H1 (cell line): ENCODE measurements at regions not wholly inside any gene's neighbourhood (a gene's known extent, or its start where the extent isn't known, plus 50 kb on each side); places are given as distances from the start of the nearest gene placed in this dataset.

ENCODE experiments used
- CTCF ChIA-PET: fragments of 300-600 bp; sonication (Branson Sonifier 250); formaldehyde crosslinking; loops from one replicate; lab custom pipeline; 2021; ENCODE audit not compliant: partially characterized antibody; lab: Charles Lee
- POLR2A ChIA-PET: fragments of 300-600 bp; sonication (Branson Sonifier 250); formaldehyde crosslinking; loops from one replicate; lab custom pipeline; 2021; ENCODE audit warnings: inconsistent platforms; ENCODE audit not compliant: partially characterized antibody; lab: Charles Lee
- DNase-seq, 2 experiments: peaks; one replicate each; pipeline versions ENCODE4 v3.0.0 to v3.0.0-alpha.2; 2010 to 2022; ENCODE audit warnings: low spot score in 2 of 2, low read depth in 1 of 2, mixed read lengths in 1 of 2
- FAIRE-seq: peaks from 2 replicates; lab custom pipeline; 2011; peaks lifted over from hg19 to GRCh38; lab: Jason Lieb, UNC
- H2AFZ ChIP-seq: 2 replicates; pipeline ENCODE4 v1.8.1; 2012; ENCODE audit warnings: low read length, inconsistent platforms
- H2AK5ac ChIP-seq: 2 replicates; pipeline ENCODE4 v1.6.1; 2013; ENCODE audit warnings: low read depth, low read length
- H2BK120ac ChIP-seq: replicated peaks from 2 replicates; pipeline ENCODE3; 2013; ENCODE audit warnings: low read depth, low read length, inconsistent platforms
- H2BK12ac ChIP-seq: 2 replicates; pipeline ENCODE4 v1.6.1; 2013; ENCODE audit warnings: low read depth, low read length
- H2BK15ac ChIP-seq: 2 replicates; pipeline ENCODE4 v1.6.1; 2013; ENCODE audit warnings: low read length
- H2BK20ac ChIP-seq: 2 replicates; pipeline ENCODE4 v1.6.1; 2013; ENCODE audit warnings: low read length
- H2BK5ac ChIP-seq: 2 replicates; pipeline ENCODE4 v1.6.1; 2013; ENCODE audit warnings: low read depth, low read length
- H3K14ac ChIP-seq: 2 replicates; pipeline ENCODE4 v1.6.1; 2013; ENCODE audit warnings: inconsistent platforms; ENCODE audit not compliant: insufficient read length
- H3K18ac ChIP-seq: 2 replicates; pipeline ENCODE4 v1.6.1; 2013; ENCODE audit warnings: low read length; ENCODE audit errors: extremely low read depth
- H3K23ac ChIP-seq: 2 replicates; pipeline ENCODE4 v1.6.1; 2013; ENCODE audit warnings: inconsistent platforms; ENCODE audit not compliant: insufficient read length
- H3K23me2 ChIP-seq: 2 replicates; pipeline ENCODE4 v1.6.1; 2013; ENCODE audit warnings: low read depth, low read length
- H3K27ac ChIP-seq: 2 replicates; pipeline ENCODE4 v1.6.1; 2011; ENCODE audit warnings: low read depth, low read length, inconsistent platforms
- H3K27me3 ChIP-seq, 4 experiments: replicated peaks in 1 of 4; 1 replicate in 1 of 4; 2 replicates in 3 of 4; pipeline versions ENCODE4 v1.6.1 to v1.8.1; 2011 to 2013; ENCODE audit warnings: low read length in 3 of 4, mild to moderate bottlenecking in 3 of 4, inconsistent platforms in 2 of 4, mixed read lengths in 2 of 4, moderate library complexity in 1 of 4; ENCODE audit not compliant: control insufficient read depth in 3 of 4, insufficient read depth in 3 of 4; ENCODE audit errors: extremely low read depth in 1 of 4
- H3K36me3 ChIP-seq, 4 experiments: 2 replicates each; pipeline versions ENCODE4 v1.6.1 to v1.8.1; 2011 to 2013; ENCODE audit warnings: mild to moderate bottlenecking in 4 of 4, low read length in 3 of 4, moderate library complexity in 2 of 4, control low read depth in 1 of 4, inconsistent platforms in 1 of 4; ENCODE audit not compliant: insufficient read depth in 4 of 4, control insufficient read depth in 2 of 4
- H3K4ac ChIP-seq: replicated peaks from 2 replicates; pipeline ENCODE3; 2013; ENCODE audit warnings: low read length, low read depth, mixed read lengths, inconsistent platforms; ENCODE audit not compliant: insufficient read length
- H3K4me1 ChIP-seq, 4 experiments: replicated peaks in 1 of 4; 1 replicate in 1 of 4; 2 replicates in 3 of 4; pipeline versions ENCODE4 v1.6.1 to v1.8.1; 2011 to 2013; ENCODE audit warnings: low read length in 3 of 4, inconsistent platforms in 2 of 4, mixed read lengths in 1 of 4; ENCODE audit not compliant: insufficient read depth in 4 of 4, control insufficient read depth in 3 of 4
- H3K4me2 ChIP-seq, 2 experiments: 2 replicates each; pipeline versions ENCODE4 v1.6.1 to v1.8.1; 2011 to 2013; ENCODE audit warnings: low read depth in 2 of 2, low read length in 2 of 2, control low read depth in 1 of 2, inconsistent platforms in 1 of 2, mild to moderate bottlenecking in 1 of 2; ENCODE audit not compliant: insufficient read depth in 1 of 2
- H3K4me3 ChIP-seq, 4 experiments: fragments of 200-600, 300-600 bp in 1 of 4; sonication (generic), shearing (Covaris generic), sonication (Bioruptor Twin) in 1 of 4; 2 replicates each; pipeline versions ENCODE4 v1.5.1 to v1.8.1; 2011 to 2016; ENCODE audit warnings: low read length in 4 of 4, low read depth in 3 of 4, control low read depth in 2 of 4, inconsistent platforms in 2 of 4, mild to moderate bottlenecking in 2 of 4, mixed read lengths in 1 of 4, moderate library complexity in 1 of 4; ENCODE audit not compliant: insufficient read depth in 2 of 4; ENCODE audit errors: extremely low read depth in 1 of 4
- H3K56ac ChIP-seq: replicated peaks from 2 replicates; pipeline ENCODE3; 2013; ENCODE audit warnings: low read depth, mild to moderate bottlenecking, mixed read lengths, low read length, inconsistent platforms; ENCODE audit not compliant: insufficient read length
- H3K79me1 ChIP-seq: 2 replicates; pipeline ENCODE4 v1.6.1; 2013; ENCODE audit warnings: low read depth, low read length, control low read depth
- H3K79me2 ChIP-seq, 2 experiments: 2 replicates each; pipeline versions ENCODE4 v1.6.1 to v1.8.1; 2012 to 2013; ENCODE audit warnings: low read length in 2 of 2, mild to moderate bottlenecking in 2 of 2, inconsistent platforms in 1 of 2; ENCODE audit not compliant: insufficient read depth in 2 of 2, control insufficient read depth in 1 of 2
- H3K9ac ChIP-seq, 4 experiments: replicated peaks in 1 of 4; 1 replicate in 1 of 4; 2 replicates in 3 of 4; pipeline versions ENCODE4 v1.6.1 to v1.8.1; 2011 to 2013; ENCODE audit warnings: low read depth in 3 of 4, low read length in 3 of 4, control low read depth in 2 of 4, mild to moderate bottlenecking in 2 of 4, moderate library complexity in 2 of 4, inconsistent platforms in 1 of 4; ENCODE audit errors: extremely low read depth in 1 of 4
- H3K9me3 ChIP-seq, 2 experiments: 2 replicates each; pipeline versions ENCODE4 v1.6.1 to v1.8.1; 2012 to 2013; ENCODE audit warnings: mild to moderate bottlenecking in 2 of 2, moderate library complexity in 2 of 2, control low read depth in 1 of 2, inconsistent platforms in 1 of 2, low read depth in 1 of 2, low read length in 1 of 2, mixed read lengths in 1 of 2; ENCODE audit not compliant: insufficient read depth in 2 of 2
- H4K20me1 ChIP-seq, 2 experiments: replicated peaks in 1 of 2; 2 replicates each; pipeline versions ENCODE3 to v1.8.1; 2011 to 2013; ENCODE audit warnings: inconsistent platforms in 2 of 2, low read length in 2 of 2, mild to moderate bottlenecking in 1 of 2; ENCODE audit not compliant: insufficient read depth in 2 of 2, control insufficient read depth in 1 of 2
- H4K5ac ChIP-seq: 2 replicates; pipeline ENCODE4 v1.6.1; 2013; ENCODE audit warnings: low read length, low read depth, mixed read lengths, inconsistent platforms; ENCODE audit not compliant: insufficient read length
- H4K8ac ChIP-seq: 2 replicates; pipeline ENCODE4 v1.8.0; 2013; ENCODE audit warnings: mild to moderate bottlenecking, moderate library complexity, low read length, inconsistent platforms; ENCODE audit not compliant: insufficient read depth; ENCODE audit errors: extremely low read depth
- H4K91ac ChIP-seq: replicated peaks from 2 replicates; pipeline ENCODE3; 2013; ENCODE audit warnings: low read length, mixed read lengths, inconsistent platforms; ENCODE audit not compliant: insufficient read length
- ATF2 ChIP-seq: IDR thresholded peaks from 2 replicates; pipeline ENCODE4 v1.6.1; 2012; ENCODE audit warnings: low read length, inconsistent platforms
- ATF3 ChIP-seq: IDR thresholded peaks from 2 replicates; pipeline ENCODE4 v1.6.1; 2011; ENCODE audit warnings: low read depth, mild to moderate bottlenecking, low read length; ENCODE audit not compliant: insufficient read depth
- CHD1 ChIP-seq: IDR thresholded peaks from 2 replicates; pipeline ENCODE4 v1.6.1; 2012; ENCODE audit warnings: low read depth, low read length, improper control_type of control experiment
- EP300 ChIP-seq, 2 experiments: IDR thresholded peaks; 1 replicate in 1 of 2; 2 replicates in 1 of 2; pipeline ENCODE4 v1.6.1; 2011 to 2012; ENCODE audit warnings: low read depth in 2 of 2, low read length in 2 of 2, mild to moderate bottlenecking in 2 of 2, borderline replicate concordance in 1 of 2, inconsistent platforms in 1 of 2, moderate library complexity in 1 of 2
- HDAC2 ChIP-seq, 2 experiments: fragments of 300-600 bp in 1 of 2; sonication (generic) in 1 of 2; IDR thresholded peaks; 2 replicates each; pipeline ENCODE4 v1.6.1; 2011 to 2012; ENCODE audit warnings: low read depth in 2 of 2, low read length in 2 of 2, mild to moderate bottlenecking in 2 of 2, moderate library complexity in 2 of 2, borderline replicate concordance in 1 of 2, inconsistent platforms in 1 of 2
- KDM5A ChIP-seq: fragments of 200-600 bp; IDR thresholded peaks from 2 replicates; pipeline ENCODE4 v1.7.1; 2012; ENCODE audit warnings: mild to moderate bottlenecking, low read length, inconsistent platforms, mixed read lengths
- NRF1 ChIP-seq: IDR thresholded peaks from 2 replicates; pipeline ENCODE4 v1.6.1; 2011; ENCODE audit warnings: mild to moderate bottlenecking, low read depth, low read length, improper control_type of control experiment
- POLR2AphosphoS5 ChIP-seq: IDR thresholded peaks from 2 replicates; pipeline ENCODE4 v1.6.1; 2011; ENCODE audit warnings: low read depth, low read length
- SIN3A ChIP-seq, 2 experiments: IDR thresholded peaks in 1 of 2; conservative IDR thresholded peaks in 1 of 2; 2 replicates each; pipeline ENCODE4 v1.6.1; 2011 to 2012; ENCODE audit warnings: low read length in 2 of 2, improper control_type of control experiment in 1 of 2, low read depth in 1 of 2, mild to moderate bottlenecking in 1 of 2
- TEAD4 ChIP-seq: IDR thresholded peaks from 2 replicates; pipeline ENCODE4 v1.6.1; 2012; ENCODE audit warnings: low read depth, low read length, inconsistent platforms, mixed read lengths
- WGBS, 2 experiments: shearing (Covaris generic) in 1 of 2; methylation state at CpG; one replicate each; pipeline versions ENCODE4 v1.1.6 to v1.1.7; 2013 to 2015; ENCODE audit warnings: low lambda C conversion rate in 2 of 2, mixed read lengths in 2 of 2, inconsistent platforms in 1 of 2, low coverage in 1 of 2, missing lambda C conversion rate in 1 of 2; ENCODE audit not compliant: insufficient replicate concordance in 2 of 2, insufficient coverage in 1 of 2, insufficient read length in 1 of 2; ENCODE audit errors: extremely low coverage in 1 of 2, missing lambda C conversion rate in 1 of 2; 5-methylcytosine and 5-hydroxymethylcytosine counted together

DNA sequence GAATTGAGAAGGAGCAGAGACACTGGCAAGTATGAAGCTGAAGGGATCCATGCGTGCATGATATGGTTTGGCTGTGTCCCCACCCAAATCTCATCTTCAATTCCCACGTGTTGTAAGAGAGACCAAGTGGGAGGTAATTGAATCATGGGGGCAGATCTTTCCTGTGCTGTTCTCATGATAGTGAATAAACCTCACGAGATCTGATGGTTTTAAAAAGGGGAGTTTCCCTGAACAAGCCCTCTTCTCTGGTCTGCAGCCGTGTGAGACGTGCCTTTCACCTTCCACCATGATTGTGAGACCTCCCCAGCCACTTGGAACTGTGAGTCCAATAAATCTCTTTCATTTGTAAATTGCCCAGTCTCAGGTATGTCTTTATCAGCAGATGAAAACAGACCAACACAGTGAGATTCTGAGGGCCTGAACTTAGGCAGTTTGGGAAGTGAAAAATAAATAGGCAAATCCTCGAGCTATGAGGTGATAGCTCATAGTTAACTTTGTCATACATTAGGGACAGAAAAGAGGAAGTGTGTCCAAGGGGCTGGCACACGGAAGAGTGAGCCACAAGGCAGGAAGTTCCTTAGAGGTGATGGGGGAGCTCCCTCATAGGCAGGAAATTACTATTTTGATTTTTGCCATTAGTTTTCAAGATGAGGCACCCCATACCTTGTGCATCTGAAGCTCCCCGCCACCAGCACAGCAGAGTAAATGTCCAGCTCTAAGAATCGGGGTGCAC is 658.8 kb upstream of the ID2 start:
- no peaks in the 10 kb centered on the region for H3K23me2 ChIP-seq
- no peaks in the 10 kb centered on the region for H3K79me1 ChIP-seq
- H3K27ac ChIP-seq, result no peak overlapping the region
- H3K9me3 ChIP-seq, result peaks cover 0 to 7% of the 10 kb centered on the region in 2 experiments; a peak in 1 of 4 replicates
- 80% methylated on average over 9 of the region's 9 CpGs; no CpG with 5 or more reads in 1 of the 2 experiments for WGBS, 2 experiments
- no peak overlapping the region for H4K91ac ChIP-seq
- H3K4me3 ChIP-seq, result no peak overlapping the region
- H2AK5ac ChIP-seq, result no peak overlapping the region
- H2BK120ac ChIP-seq, result no peak overlapping the region
- POLR2A ChIA-PET, result no interaction called here
- no peak overlapping the region for H3K14ac ChIP-seq
- FAIRE-seq (no peak), DNase-seq (no peak)
- no peaks in the 10 kb centered on the region for H3K79me2 ChIP-seq
- no peak overlapping the region for H2BK5ac ChIP-seq
- no peak overlapping the region for H3K4me2 ChIP-seq
- no peak overlapping the region for H3K4ac ChIP-seq
- H3K9ac ChIP-seq, result no peak overlapping the region
- no peak overlapping the region for H2BK12ac ChIP-seq
- no peak overlapping the region for H2BK15ac ChIP-seq
- no peak overlapping the region for H4K8ac ChIP-seq
- no peak overlapping the region for H3K18ac ChIP-seq
- H3K4me1 ChIP-seq, result no peaks in the 10 kb centered on the region
- H2BK20ac ChIP-seq, result no peak overlapping the region
- CTCF ChIA-PET, result interaction anchor here (0.6 to 1.2 kb wide), 3 partner anchors 8 to 690 kb away, joined by 3 read pairs; no protein-coding TSS in a partner anchor
- no peaks in the 10 kb centered on the region for H3K36me3 ChIP-seq
- H2AFZ ChIP-seq, result no peak overlapping the region
- no peak overlapping the region for H4K5ac ChIP-seq
- H3K56ac ChIP-seq, result no peak overlapping the region
- H4K20me1 ChIP-seq, result no peaks in the 10 kb centered on the region
- H3K23ac ChIP-seq, result no peak overlapping the region
- H3K27me3 ChIP-seq, result 0 out of 7 replicates have a peak, but pooled peaks cover 0 to 1% (median 0%) of the 10 kb centered on the region in 4 experiments
- TF ChIP-seq ATF3 (no peak), HDAC2 (IDR thresholded peaks at IDR 0.05; ENCODE audit: borderline replicate concordance in 1 of 2, low read depth in 2 of 2, low read length in 2 of 2) (no peak), NRF1 (no peak), KDM5A (no peak), ATF2 (no peak), CHD1 (no peak), TEAD4 (no peak), SIN3A (conservative IDR thresholded peaks at IDR 0.05 in 1 of 2, IDR thresholded peaks at IDR 0.05 in 1 of 2; ENCODE audit: low read depth in 1 of 2, low read length in 2 of 2) (no peak), EP300 (IDR thresholded peaks at IDR 0.05; ENCODE audit: borderline replicate concordance in 1 of 2, low read depth in 2 of 2, low read length in 2 of 2) (no peak), POLR2AphosphoS5 (no peak)
